WTC11 (cell line): ENCODE measurements at regions not wholly inside any gene's neighbourhood (a gene's known extent, or its start where the extent isn't known, plus 50 kb on each side); places are given as distances from the start of the nearest gene placed in this dataset.

Experiments
- ATAC-seq: fragments of 200-7000 bp; cut with Tn5 transposase; 2 replicates; pipeline ENCODE4 v1.10.0; 2021; ENCODE audit warnings: mild to moderate bottlenecking, moderate library complexity
- CTCF ChIA-PET: fragments of 300-600 bp; sonication (Branson Sonifier 250); formaldehyde crosslinking; loops from one replicate; lab custom pipeline; 2021; ENCODE audit warnings: antibody characterized with exemption; lab: Charles Lee
- POLR2A ChIA-PET: fragments of 350-600 bp; sonication (Branson Sonifier 250); formaldehyde crosslinking; loops from one replicate; lab custom pipeline; 2021; ENCODE audit warnings: antibody characterized with exemption; lab: Charles Lee
- DNase-seq: peaks from one replicate; pipeline ENCODE4 v3.0.0; 2021; ENCODE audit warnings: low spot score
- H3K27ac Mint-ChIP-seq: 2 replicates; pipeline ENCODE4 v1.8.0; 2021; ENCODE audit warnings: mixed read lengths
- H3K27me3 Mint-ChIP-seq: 2 replicates; pipeline ENCODE4 v1.8.0; 2021; ENCODE audit warnings: low read depth, mild to moderate bottlenecking, moderate library complexity, mixed read lengths
- H3K36me3 Mint-ChIP-seq: 2 replicates; pipeline ENCODE4 v1.8.0; 2021; ENCODE audit warnings: mixed read lengths
- H3K4me1 Mint-ChIP-seq: 2 replicates; pipeline ENCODE4 v1.8.0; 2022; ENCODE audit warnings: mixed read lengths
- H3K4me3 Mint-ChIP-seq: 2 replicates; pipeline ENCODE4 v1.8.0; 2021; ENCODE audit warnings: mild to moderate bottlenecking, moderate library complexity, mixed read lengths
- H3K9me3 Mint-ChIP-seq: 2 replicates; pipeline ENCODE4 v1.8.0; 2021; ENCODE audit warnings: mixed read lengths
- AR ChIP-seq: fragments of 250-450 bp; sonication (Bioruptor Pico); IDR thresholded peaks from 2 replicates; pipeline ENCODE4 v1.9.0; 2021; ENCODE audit warnings: mild to moderate bottlenecking
- ATF1 ChIP-seq: sonication (generic); formaldehyde crosslinking; IDR thresholded peaks from 2 replicates; pipeline ENCODE4 v1.8.1; 2023; ENCODE audit warnings: mild to moderate bottlenecking, moderate library complexity, missing genetic modification reagents
- E2F1 ChIP-seq: sonication (generic); formaldehyde crosslinking; IDR thresholded peaks from 2 replicates; pipeline ENCODE4 v1.8.0; 2022; ENCODE audit warnings: mild to moderate bottlenecking, missing genetic modification reagents
- ERG ChIP-seq: fragments of 250-450 bp; sonication (Bioruptor Pico); IDR thresholded peaks from 2 replicates; pipeline ENCODE4 v1.8.0; 2021; ENCODE audit warnings: mild to moderate bottlenecking
- ETV6 ChIP-seq: sonication (generic); formaldehyde crosslinking; IDR thresholded peaks from 2 replicates; pipeline ENCODE4 v1.8.1; 2022; ENCODE audit warnings: mild to moderate bottlenecking, missing genetic modification reagents
- FOXJ3 ChIP-seq: sonication (generic); formaldehyde crosslinking; IDR thresholded peaks from 2 replicates; pipeline ENCODE4 v1.9.0; 2021; ENCODE audit warnings: missing genetic modification reagents, mild to moderate bottlenecking, borderline replicate concordance
- FOXK1 ChIP-seq: sonication (generic); formaldehyde crosslinking; IDR thresholded peaks from 2 replicates; pipeline ENCODE4 v1.8.0; 2022; ENCODE audit warnings: mild to moderate bottlenecking, moderate library complexity, missing genetic modification reagents
- FOXP1 ChIP-seq: sonication (generic); formaldehyde crosslinking; IDR thresholded peaks from 2 replicates; pipeline ENCODE4 v1.8.0; 2022; ENCODE audit warnings: missing genetic modification reagents, mild to moderate bottlenecking, moderate library complexity, borderline replicate concordance
- HMGXB4 ChIP-seq: sonication (generic); formaldehyde crosslinking; IDR thresholded peaks from 2 replicates; pipeline ENCODE4 v1.8.1; 2023; ENCODE audit warnings: mild to moderate bottlenecking, moderate library complexity, missing genetic modification reagents
- KAT7 ChIP-seq: sonication (generic); formaldehyde crosslinking; IDR thresholded peaks from 2 replicates; pipeline ENCODE4 v1.8.1; 2023; ENCODE audit warnings: missing genetic modification reagents, mild to moderate bottlenecking, borderline replicate concordance
- MXD4 ChIP-seq: fragments of 250-450 bp; sonication (Bioruptor Pico); IDR thresholded peaks from 2 replicates; pipeline ENCODE4 v1.8.0; 2021; ENCODE audit warnings: mild to moderate bottlenecking, moderate library complexity, borderline replicate concordance
- NR1H2 ChIP-seq: sonication (generic); formaldehyde crosslinking; IDR thresholded peaks from 2 replicates; pipeline ENCODE4 v1.9.0; 2021; ENCODE audit warnings: mild to moderate bottlenecking, moderate library complexity, missing genetic modification reagents
- PRDM15 ChIP-seq: sonication (generic); formaldehyde crosslinking; IDR thresholded peaks from 2 replicates; pipeline ENCODE4 v1.8.0; 2022; ENCODE audit warnings: missing genetic modification reagents
- SMAD3 ChIP-seq: sonication (generic); formaldehyde crosslinking; IDR thresholded peaks from 2 replicates; pipeline ENCODE4 v1.8.0; 2022; ENCODE audit warnings: missing genetic modification reagents, mild to moderate bottlenecking, borderline replicate concordance
- TCF7 ChIP-seq: sonication (generic); formaldehyde crosslinking; IDR thresholded peaks from 2 replicates; pipeline ENCODE4 v1.8.0; 2022; ENCODE audit warnings: mild to moderate bottlenecking, low read depth, missing genetic modification reagents, moderate library complexity
- TEAD4 ChIP-seq: sonication (generic); formaldehyde crosslinking; IDR thresholded peaks from 2 replicates; pipeline ENCODE4 v1.8.0; 2022; ENCODE audit warnings: mild to moderate bottlenecking, missing genetic modification reagents
- TP53 ChIP-seq: sonication (generic); formaldehyde crosslinking; IDR thresholded peaks from 2 replicates; pipeline ENCODE4 v1.8.1; 2023; ENCODE audit warnings: mild to moderate bottlenecking, missing genetic modification reagents
- USF2 ChIP-seq: sonication (generic); formaldehyde crosslinking; IDR thresholded peaks from 2 replicates; pipeline ENCODE4 v1.8.1; 2023; ENCODE audit warnings: mild to moderate bottlenecking, missing genetic modification reagents, moderate library complexity
- ZNF121 ChIP-seq: sonication (generic); formaldehyde crosslinking; IDR thresholded peaks from 2 replicates; pipeline ENCODE4 v1.8.0; 2023; ENCODE audit warnings: missing genetic modification reagents
- ZNF263 ChIP-seq: sonication (generic); formaldehyde crosslinking; IDR thresholded peaks from 2 replicates; pipeline ENCODE4 v1.8.1; 2022; ENCODE audit warnings: low read depth, mild to moderate bottlenecking, moderate library complexity, missing genetic modification reagents
- ZNF317 ChIP-seq: sonication (generic); formaldehyde crosslinking; IDR thresholded peaks from 2 replicates; pipeline ENCODE4 v1.8.1; 2023; ENCODE audit warnings: low read depth, mild to moderate bottlenecking, moderate library complexity, missing genetic modification reagents, borderline replicate concordance
- ZNF416 ChIP-seq: fragments of 250-450 bp; sonication (Bioruptor Pico); IDR thresholded peaks from 2 replicates; pipeline ENCODE4 v1.9.0; 2021; ENCODE audit warnings: mild to moderate bottlenecking, inconsistent platforms

GRCh38 chr3:193971261-193971751 is 164.6 kb upstream of the HES1 start:
- no peak overlapping the region for H3K4me3 Mint-ChIP-seq
- peaks cover 78% of the 10 kb centered on the region for H3K4me1 Mint-ChIP-seq
- ATAC-seq (no peak), DNase-seq (no peak)
- ChIA-PET CTCF (interaction anchor here (0.6 to 1.2 kb wide), 3 partner anchors 9 to 344 kb away, joined by 3 read pairs; no protein-coding TSS in a partner anchor), POLR2A (no interaction called here)
- H3K9me3 Mint-ChIP-seq: no peaks in the 10 kb centered on the region
- no peaks in the 10 kb centered on the region for H3K36me3 Mint-ChIP-seq
- H3K27ac Mint-ChIP-seq: no peak overlapping the region
- TF ChIP-seq FOXP1 (no peak), HMGXB4 (CRISPR knock-in tag) (no peak), FOXJ3 (CRISPR knock-in tag) (no peak), SMAD3 (CRISPR knock-in tag) (no peak), FOXK1 (CRISPR knock-in tag) (no peak), PRDM15 (CRISPR knock-in tag) (no peak), ZNF317 (CRISPR knock-in tag) (no peak), KAT7 (CRISPR knock-in tag) (no peak), MXD4 (CRISPR knock-in tag) (no peak), TCF7 (CRISPR knock-in tag) (no peak)
- H3K27me3 Mint-ChIP-seq: peaks cover 37% of the 10 kb centered on the region

- ChIA-PET POLR2A (no interaction called here), CTCF (interaction anchor here (0.6 to 1.2 kb wide), 3 partner anchors 9 to 343 kb away, joined by 3 read pairs; no protein-coding TSS in a partner anchor)
- DNase-seq: no peak
- Mint-ChIP-seq H3K27ac (no peak overlapping the region), H3K9me3 (no peaks in the 10 kb centered on the region), H3K27me3 (peaks cover 32% of the 10 kb centered on the region), H3K36me3 (no peaks in the 10 kb centered on the region), H3K4me1 (peaks cover 76% of the 10 kb centered on the region), H3K4me3 (no peak overlapping the region)
- no peak for ATAC-seq
- no peak for TF ChIP-seq ZNF416 (CRISPR knock-in tag)
- no peak for TF ChIP-seq E2F1 (CRISPR knock-in tag)
- no peak for TF ChIP-seq ATF1 (CRISPR knock-in tag)
- TF ChIP-seq ZNF263: no peak
- no peak for TF ChIP-seq ETV6
- no peak for TF ChIP-seq TEAD4 (CRISPR knock-in tag)
- TF ChIP-seq FOXP1: no peak
- TF ChIP-seq FOXJ3 (CRISPR knock-in tag): no peak
- no peak for TF ChIP-seq TP53 (CRISPR knock-in tag)
- no peak for TF ChIP-seq AR (CRISPR knock-in tag)
- no peak for TF ChIP-seq NR1H2 (CRISPR knock-in tag)
- no peak for TF ChIP-seq USF2 (CRISPR knock-in tag)
- no peak for TF ChIP-seq ZNF121
- TF ChIP-seq ERG (CRISPR knock-in tag): no peak
Observed at GRCh38 chr3:193971966-193972365, 164.0 kb upstream of the HES1 start.
